ENCODE measurements at regions not wholly inside any gene's neighbourhood (a gene's known extent, or its start where the extent isn't known, plus 50 kb on each side); places are given as distances from the start of the nearest gene placed in this dataset.

- TF ChIP-seq CTCF (IDR thresholded peaks at IDR 0.05) (no peak), POLR2A (IDR thresholded peaks at IDR 0.05) (no peak)
Measured at GRCh38 chr3:28700728-28701127, 352.1 kb upstream of the AZI2 start.

All from heart left ventricle (tissue), 13 donors.